Suprapubic skin (tissue), 4 donors: ENCODE measurements at regions not wholly inside any gene's neighbourhood (a gene's known extent, or its start where the extent isn't known, plus 50 kb on each side); places are given as distances from the start of the nearest gene placed in this dataset.

Source experiments
- DNase-seq, 2 donors: peaks; one replicate each; pipeline ENCODE4 v3.0.0-alpha.2; 2019; ENCODE audit warnings: low spot score in 2 of 2
- H3K27ac ChIP-seq: fragments of 200-600 bp; sonication (generic); one replicate; pipeline ENCODE4 v1.5.1; 2019
- H3K27me3 ChIP-seq: fragments of 200-600 bp; sonication (generic); one replicate; pipeline ENCODE4 v1.5.1; 2019
- H3K36me3 ChIP-seq: fragments of 200-600 bp; sonication (generic); one replicate; pipeline ENCODE4 v1.5.1; 2019
- H3K4me1 ChIP-seq: fragments of 200-600 bp; sonication (generic); one replicate; pipeline ENCODE4 v1.5.1; 2019
- H3K4me3 ChIP-seq: fragments of 200-600 bp; sonication (generic); one replicate; pipeline ENCODE4 v1.5.1; 2019; ENCODE audit warnings: mild to moderate bottlenecking
- H3K9me3 ChIP-seq: fragments of 200-600 bp; sonication (generic); one replicate; pipeline ENCODE4 v1.5.1; 2019
- EP300 ChIP-seq: sonication (generic); formaldehyde crosslinking; IDR thresholded peaks from one replicate; pipeline ENCODE4 v1.6.1; 2017; ENCODE audit warnings: antibody characterized with exemption
- POLR2A ChIP-seq, 2 donors: fragments of 450-650 bp; IDR thresholded peaks; one replicate each; pipeline ENCODE4 v1.6.1; 2017; ENCODE audit warnings: antibody characterized with exemption in 2 of 2, mild to moderate bottlenecking in 2 of 2, moderate library complexity in 2 of 2
- POLR2AphosphoS5 ChIP-seq, 3 donors: sonication (generic); formaldehyde crosslinking; IDR thresholded peaks; one replicate each; pipeline ENCODE4 v1.6.1; 2017; ENCODE audit warnings: antibody characterized with exemption in 3 of 3
- WGBS: methylation state at CpG from one replicate; pipeline ENCODE4 v1.1.5; 2018; 5-methylcytosine and 5-hydroxymethylcytosine counted together
- TF ChIP-seq, protein P1 (sequence below), 2 donors: fragments of 200-600 bp in 1 of 2; fragments of 450-650 bp in 1 of 2; sonication (generic) in 1 of 2; IDR thresholded peaks; one replicate each; pipeline ENCODE4 v1.5.1; 2016 to 2019; ENCODE audit warnings: antibody characterized with exemption in 2 of 2, mild to moderate bottlenecking in 1 of 2, moderate library complexity in 1 of 2

DNA sequence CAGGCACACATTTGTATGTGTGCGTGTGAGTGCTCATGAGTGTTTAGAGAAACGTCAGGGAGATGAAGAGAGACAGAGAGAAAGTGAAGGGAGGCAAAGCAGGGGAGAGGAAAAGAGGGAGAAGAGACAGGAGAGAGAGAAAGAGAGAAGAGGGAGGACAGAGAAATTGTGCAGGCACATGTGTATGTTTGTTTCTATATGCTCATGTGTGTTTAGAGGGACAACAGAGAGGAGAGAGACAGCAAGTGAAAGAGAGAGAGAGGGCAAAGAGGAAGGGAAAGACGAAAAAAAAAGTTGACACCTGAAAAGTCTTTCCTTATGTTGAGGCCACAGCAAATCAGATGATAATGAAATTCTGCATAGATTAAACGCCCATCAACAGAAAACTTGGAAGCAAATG, 541.1 kb downstream of the TNS1 start:
- no peak overlapping the region for H3K4me3 ChIP-seq
- H3K36me3 ChIP-seq = no peaks in the 10 kb centered on the region
- no peaks in the 10 kb centered on the region for H3K9me3 ChIP-seq
- no peaks in the 10 kb centered on the region for H3K27me3 ChIP-seq
- no peaks in the 10 kb centered on the region for H3K4me1 ChIP-seq
- no peak overlapping the region for H3K27ac ChIP-seq
- 72% methylated on average over 4 of the region's 4 CpGs for WGBS
- no peak for DNase-seq
- TF ChIP-seq, protein P1, sequence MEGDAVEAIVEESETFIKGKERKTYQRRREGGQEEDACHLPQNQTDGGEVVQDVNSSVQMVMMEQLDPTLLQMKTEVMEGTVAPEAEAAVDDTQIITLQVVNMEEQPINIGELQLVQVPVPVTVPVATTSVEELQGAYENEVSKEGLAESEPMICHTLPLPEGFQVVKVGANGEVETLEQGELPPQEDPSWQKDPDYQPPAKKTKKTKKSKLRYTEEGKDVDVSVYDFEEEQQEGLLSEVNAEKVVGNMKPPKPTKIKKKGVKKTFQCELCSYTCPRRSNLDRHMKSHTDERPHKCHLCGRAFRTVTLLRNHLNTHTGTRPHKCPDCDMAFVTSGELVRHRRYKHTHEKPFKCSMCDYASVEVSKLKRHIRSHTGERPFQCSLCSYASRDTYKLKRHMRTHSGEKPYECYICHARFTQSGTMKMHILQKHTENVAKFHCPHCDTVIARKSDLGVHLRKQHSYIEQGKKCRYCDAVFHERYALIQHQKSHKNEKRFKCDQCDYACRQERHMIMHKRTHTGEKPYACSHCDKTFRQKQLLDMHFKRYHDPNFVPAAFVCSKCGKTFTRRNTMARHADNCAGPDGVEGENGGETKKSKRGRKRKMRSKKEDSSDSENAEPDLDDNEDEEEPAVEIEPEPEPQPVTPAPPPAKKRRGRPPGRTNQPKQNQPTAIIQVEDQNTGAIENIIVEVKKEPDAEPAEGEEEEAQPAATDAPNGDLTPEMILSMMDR (IDR thresholded peaks at IDR 0.05) = no peak
- TF ChIP-seq EP300 (no peak), POLR2A (IDR thresholded peaks at IDR 0.05) (no peak), POLR2AphosphoS5 (IDR thresholded peaks at IDR 0.05) (no peak)

DNA sequence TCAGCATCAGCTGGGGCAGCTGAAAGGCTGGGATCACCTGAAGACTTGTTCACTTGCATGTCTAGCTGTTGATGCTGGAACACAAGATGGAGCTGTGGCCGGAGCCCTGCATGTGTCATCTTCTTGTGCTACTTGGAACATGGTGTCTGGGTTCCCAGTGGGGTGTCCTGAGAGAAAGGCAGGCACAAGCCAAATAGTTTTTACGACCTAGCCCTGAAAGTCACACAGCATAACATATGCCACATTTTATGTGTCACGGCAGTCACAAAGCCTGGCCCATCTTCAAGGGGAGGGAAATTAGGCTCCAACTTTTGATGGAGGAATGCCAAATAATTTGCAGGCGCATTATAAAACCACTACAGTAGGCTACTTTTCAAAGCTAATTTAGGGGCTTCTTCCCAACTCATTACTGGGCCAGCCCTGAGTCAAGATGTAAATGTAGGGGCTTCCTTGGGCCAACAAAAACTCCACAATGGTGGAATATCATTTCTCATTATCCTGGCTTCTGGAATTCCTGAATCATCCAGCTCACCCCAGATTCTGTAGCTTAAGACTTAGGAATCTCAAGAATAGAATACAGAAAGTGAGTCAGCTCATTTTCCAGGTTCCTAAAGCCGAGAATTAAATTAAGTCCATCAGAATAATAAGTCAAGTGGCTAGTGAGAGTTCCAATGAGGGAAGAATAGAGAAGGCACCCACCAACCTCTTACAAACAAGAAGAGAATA, 543.0 kb downstream of the TNS1 start:
- DNase-seq = no peak
- H3K4me3 ChIP-seq = no peak overlapping the region
- H3K36me3 ChIP-seq = no peaks in the 10 kb centered on the region
- no peaks in the 10 kb centered on the region for H3K27me3 ChIP-seq
- H3K9me3 ChIP-seq = no peaks in the 10 kb centered on the region
- H3K4me1 ChIP-seq = no peaks in the 10 kb centered on the region
- 64% methylated on average over 5 of the region's 5 CpGs for WGBS
- no peak for TF ChIP-seq POLR2AphosphoS5 (IDR thresholded peaks at IDR 0.05)
- no peak for TF ChIP-seq EP300
- TF ChIP-seq, protein P1 (IDR thresholded peaks at IDR 0.05) = no peak
- no peak for TF ChIP-seq POLR2A (IDR thresholded peaks at IDR 0.05)
- H3K27ac ChIP-seq = no peak overlapping the region

- TF ChIP-seq POLR2AphosphoS5 (IDR thresholded peaks at IDR 0.05) (no peak), POLR2A (IDR thresholded peaks at IDR 0.05) (no peak), EP300 (no peak)
- TF ChIP-seq, protein P1 (IDR thresholded peaks at IDR 0.05) = no peak
- DNase-seq = no peak
- 98% methylated on average over 2 of the region's 2 CpGs for WGBS
- H3K4me3 ChIP-seq = no peak overlapping the region
- no peaks in the 10 kb centered on the region for H3K27me3 ChIP-seq
- no peaks in the 10 kb centered on the region for H3K36me3 ChIP-seq
- no peaks in the 10 kb centered on the region for H3K9me3 ChIP-seq
- H3K27ac ChIP-seq = no peak overlapping the region
- no peaks in the 10 kb centered on the region for H3K4me1 ChIP-seq
Measured at GRCh38 chr2:217459016-217459415, 543.8 kb downstream of the TNS1 start.

- H3K27me3 ChIP-seq = no peaks in the 10 kb centered on the region
- no peak for DNase-seq
- TF ChIP-seq POLR2AphosphoS5 (IDR thresholded peaks at IDR 0.05) = no peak
- no peak overlapping the region for H3K4me3 ChIP-seq
- H3K27ac ChIP-seq = no peak overlapping the region
- H3K36me3 ChIP-seq = no peaks in the 10 kb centered on the region
- 70% methylated on average over 2 of the region's 2 CpGs for WGBS
- H3K9me3 ChIP-seq = no peaks in the 10 kb centered on the region
- H3K4me1 ChIP-seq = no peaks in the 10 kb centered on the region
Measured at GRCh38 chr2:217456016-217456415, 546.8 kb downstream of the TNS1 start.

DNA sequence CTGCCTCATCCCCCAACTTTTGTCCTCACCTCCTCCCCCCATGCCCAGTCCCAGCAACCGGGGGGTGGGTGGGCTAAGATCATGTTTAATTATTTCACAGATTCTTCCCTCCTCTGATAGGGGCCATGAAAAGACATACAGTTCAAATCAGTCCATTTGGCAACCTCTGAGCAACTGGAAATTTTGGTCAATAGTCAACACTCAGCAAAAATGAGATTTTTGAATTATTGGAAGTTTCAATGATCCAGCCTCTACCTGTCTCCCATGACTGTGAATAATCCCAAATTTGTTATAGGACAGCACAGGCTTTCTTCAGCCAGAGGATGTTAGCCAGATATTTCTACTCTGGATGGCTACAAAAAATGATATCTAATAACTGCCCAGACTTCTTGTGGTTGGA, 549.9 kb downstream of the TNS1 start:
- no peak for TF ChIP-seq POLR2AphosphoS5 (IDR thresholded peaks at IDR 0.05)
- no peak for TF ChIP-seq EP300
- TF ChIP-seq, protein P1 (IDR thresholded peaks at IDR 0.05) = no peak
- no peak for TF ChIP-seq POLR2A (IDR thresholded peaks at IDR 0.05)
- H3K9me3 ChIP-seq = no peaks in the 10 kb centered on the region
- no peak overlapping the region for H3K27ac ChIP-seq
- no peaks in the 10 kb centered on the region for H3K27me3 ChIP-seq
- H3K4me1 ChIP-seq = no peaks in the 10 kb centered on the region
- no peaks in the 10 kb centered on the region for H3K36me3 ChIP-seq
- 80% methylated on average over 1 of the region's 1 CpG for WGBS
- no peak for DNase-seq
- no peak overlapping the region for H3K4me3 ChIP-seq

DNA sequence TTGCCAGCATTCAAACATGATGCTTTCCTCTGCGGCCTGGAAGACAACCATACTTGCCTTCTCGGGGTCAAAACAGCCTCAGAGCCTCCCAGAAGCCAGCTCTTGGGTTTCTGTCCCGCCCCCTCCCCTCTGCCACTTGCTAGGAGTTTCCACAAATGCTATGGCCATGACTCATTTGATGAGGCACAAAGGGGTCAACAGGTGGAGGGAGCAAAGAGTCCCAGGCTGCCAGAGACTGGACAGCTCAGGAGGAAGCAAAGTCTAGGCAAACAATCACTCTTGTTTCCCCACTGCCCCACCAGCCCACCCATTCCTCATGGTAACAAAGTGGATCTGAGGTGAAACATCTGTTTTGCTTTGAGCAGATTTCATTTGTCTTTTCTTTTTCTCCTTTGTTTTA, 551.1 kb downstream of the TNS1 start:
- TF ChIP-seq POLR2A (IDR thresholded peaks at IDR 0.05) = no peak
- Histone ChIP-seq H3K4me1 (no peaks in the 10 kb centered on the region), H3K4me3 (no peak overlapping the region), H3K36me3 (no peaks in the 10 kb centered on the region), H3K27me3 (no peaks in the 10 kb centered on the region), H3K27ac (no peak overlapping the region), H3K9me3 (no peaks in the 10 kb centered on the region)
- DNase-seq = no peak
- WGBS = 86% methylated on average over 3 of the region's 3 CpGs
